ENCODE measurements at regions not wholly inside any gene's neighbourhood (a gene's known extent, or its start where the extent isn't known, plus 50 kb on each side); places are given as distances from the start of the nearest gene placed in this dataset.

- no peak for DNase-seq
- TF ChIP-seq, protein P1, sequence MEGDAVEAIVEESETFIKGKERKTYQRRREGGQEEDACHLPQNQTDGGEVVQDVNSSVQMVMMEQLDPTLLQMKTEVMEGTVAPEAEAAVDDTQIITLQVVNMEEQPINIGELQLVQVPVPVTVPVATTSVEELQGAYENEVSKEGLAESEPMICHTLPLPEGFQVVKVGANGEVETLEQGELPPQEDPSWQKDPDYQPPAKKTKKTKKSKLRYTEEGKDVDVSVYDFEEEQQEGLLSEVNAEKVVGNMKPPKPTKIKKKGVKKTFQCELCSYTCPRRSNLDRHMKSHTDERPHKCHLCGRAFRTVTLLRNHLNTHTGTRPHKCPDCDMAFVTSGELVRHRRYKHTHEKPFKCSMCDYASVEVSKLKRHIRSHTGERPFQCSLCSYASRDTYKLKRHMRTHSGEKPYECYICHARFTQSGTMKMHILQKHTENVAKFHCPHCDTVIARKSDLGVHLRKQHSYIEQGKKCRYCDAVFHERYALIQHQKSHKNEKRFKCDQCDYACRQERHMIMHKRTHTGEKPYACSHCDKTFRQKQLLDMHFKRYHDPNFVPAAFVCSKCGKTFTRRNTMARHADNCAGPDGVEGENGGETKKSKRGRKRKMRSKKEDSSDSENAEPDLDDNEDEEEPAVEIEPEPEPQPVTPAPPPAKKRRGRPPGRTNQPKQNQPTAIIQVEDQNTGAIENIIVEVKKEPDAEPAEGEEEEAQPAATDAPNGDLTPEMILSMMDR (IDR thresholded peaks at IDR 0.05; ENCODE audit: low read depth, low read length) = no peak
- H3K27ac ChIP-seq = no peak overlapping the region
- no peaks in the 10 kb centered on the region for H3K36me3 ChIP-seq
- no peaks in the 10 kb centered on the region for H3K27me3 ChIP-seq (ENCODE audit: insufficient read depth, low read depth, severe bottlenecking)
- H3K9me3 ChIP-seq (ENCODE audit: severe bottlenecking) = no peaks in the 10 kb centered on the region
- H3K4me3 ChIP-seq (ENCODE audit: low read depth, low read length) = no peak overlapping the region
These were observed 134.4 kb upstream of the SLC1A4 start for GRCh38 chr2:64854773-64855237.

DNA sequence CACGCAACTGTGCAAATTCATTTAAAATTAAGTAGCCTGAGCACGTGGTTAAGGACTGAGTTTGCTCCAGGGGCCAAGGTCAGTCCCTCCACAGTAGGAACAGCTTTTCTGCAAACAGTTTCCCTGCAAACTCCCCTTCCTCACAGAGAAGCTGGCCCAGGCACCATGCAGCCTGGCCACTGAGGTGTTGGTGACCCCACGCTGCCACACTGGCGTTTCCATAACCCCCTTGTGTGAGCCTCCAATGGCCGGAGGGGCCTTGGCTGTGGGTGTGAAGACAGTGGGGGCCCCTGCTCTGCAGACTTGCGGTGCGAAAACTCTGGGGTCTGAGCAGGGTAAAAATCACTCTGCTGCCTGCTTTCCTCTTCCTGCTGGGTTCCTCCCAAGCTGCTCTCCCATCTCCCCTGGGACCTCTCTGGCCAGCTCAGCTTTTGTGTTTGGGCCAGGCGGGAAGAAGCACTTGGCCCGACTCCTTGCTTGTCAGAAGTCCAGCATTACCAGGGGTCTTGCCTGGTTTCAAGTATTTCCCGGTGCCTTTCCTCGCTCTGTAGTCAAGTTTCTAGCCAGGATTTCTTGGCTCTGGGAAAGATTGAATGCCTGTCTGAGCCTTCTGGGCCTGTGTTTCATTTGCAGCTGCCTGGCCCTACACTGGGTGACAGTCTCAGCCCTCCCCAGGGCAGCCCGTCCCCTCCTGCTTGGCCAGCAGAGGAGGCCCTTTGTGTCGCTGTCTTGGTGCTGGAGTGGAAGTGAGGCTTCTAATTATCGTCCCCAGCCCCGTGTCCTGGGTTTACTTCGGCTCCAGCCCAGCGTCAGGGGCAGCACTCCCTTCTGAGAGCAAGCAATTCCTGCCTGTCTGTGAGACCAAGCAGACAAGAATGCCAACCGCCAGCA is 131.4 kb upstream of the SLC1A4 start:
- DNase-seq = peak; percentile 36
- Histone ChIP-seq H3K4me3 (ENCODE audit: low read depth, low read length) (no peak overlapping the region), H3K27me3 (ENCODE audit: insufficient read depth, low read depth, severe bottlenecking) (no peaks in the 10 kb centered on the region), H3K9me3 (ENCODE audit: severe bottlenecking) (peaks cover 5% of the 10 kb centered on the region), H3K36me3 (no peaks in the 10 kb centered on the region), H3K27ac (no peak overlapping the region)
- TF ChIP-seq, protein P1 (IDR thresholded peaks at IDR 0.05; ENCODE audit: low read depth, low read length) = peak; percentile 43

DNA sequence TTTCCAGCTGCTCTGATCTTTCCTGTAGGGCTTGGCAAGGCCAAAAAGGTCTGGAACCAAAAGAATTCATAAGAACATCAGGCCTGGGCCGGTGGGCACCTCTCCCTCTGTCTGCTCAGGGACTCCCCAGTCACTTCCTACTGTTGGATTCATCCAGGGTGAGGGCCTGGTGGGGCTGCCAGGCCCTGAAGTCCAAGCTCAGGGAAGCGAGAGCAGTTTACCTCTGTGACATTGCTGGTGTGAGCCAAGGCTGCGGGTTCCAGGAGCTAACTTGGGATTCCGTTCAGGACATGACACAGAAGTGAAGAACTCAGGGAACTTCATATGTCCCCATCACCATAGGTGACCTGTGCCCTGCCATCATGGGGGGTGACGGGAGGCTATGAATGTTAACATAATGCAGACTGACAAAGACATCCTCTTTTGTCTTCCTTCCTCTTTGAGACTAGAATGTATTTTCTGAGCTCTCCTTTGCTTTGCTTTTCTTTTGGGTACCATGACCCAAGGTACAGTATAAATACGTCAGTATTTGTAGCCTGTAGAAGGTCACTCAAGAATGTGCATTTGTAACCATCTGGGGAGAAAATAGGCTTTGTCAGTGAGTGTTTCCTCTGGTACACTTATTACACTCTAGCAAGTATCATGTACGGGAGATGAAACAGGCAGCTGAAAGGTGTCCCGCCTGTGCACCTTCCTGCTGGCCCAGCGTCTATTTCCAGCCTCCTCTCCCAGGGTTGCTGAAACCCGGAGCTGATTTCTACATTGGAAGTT is 130.5 kb upstream of the SLC1A4 start:
- no peaks in the 10 kb centered on the region for H3K36me3 ChIP-seq
- no peak overlapping the region for H3K4me3 ChIP-seq (ENCODE audit: low read depth, low read length)
- peaks cover 5% of the 10 kb centered on the region for H3K9me3 ChIP-seq (ENCODE audit: severe bottlenecking)
- DNase-seq = no peak
- no peak overlapping the region for H3K27ac ChIP-seq
- TF ChIP-seq, protein P1 (IDR thresholded peaks at IDR 0.05; ENCODE audit: low read depth, low read length) = no peak
- no peaks in the 10 kb centered on the region for H3K27me3 ChIP-seq (ENCODE audit: insufficient read depth, low read depth, severe bottlenecking)

DNA sequence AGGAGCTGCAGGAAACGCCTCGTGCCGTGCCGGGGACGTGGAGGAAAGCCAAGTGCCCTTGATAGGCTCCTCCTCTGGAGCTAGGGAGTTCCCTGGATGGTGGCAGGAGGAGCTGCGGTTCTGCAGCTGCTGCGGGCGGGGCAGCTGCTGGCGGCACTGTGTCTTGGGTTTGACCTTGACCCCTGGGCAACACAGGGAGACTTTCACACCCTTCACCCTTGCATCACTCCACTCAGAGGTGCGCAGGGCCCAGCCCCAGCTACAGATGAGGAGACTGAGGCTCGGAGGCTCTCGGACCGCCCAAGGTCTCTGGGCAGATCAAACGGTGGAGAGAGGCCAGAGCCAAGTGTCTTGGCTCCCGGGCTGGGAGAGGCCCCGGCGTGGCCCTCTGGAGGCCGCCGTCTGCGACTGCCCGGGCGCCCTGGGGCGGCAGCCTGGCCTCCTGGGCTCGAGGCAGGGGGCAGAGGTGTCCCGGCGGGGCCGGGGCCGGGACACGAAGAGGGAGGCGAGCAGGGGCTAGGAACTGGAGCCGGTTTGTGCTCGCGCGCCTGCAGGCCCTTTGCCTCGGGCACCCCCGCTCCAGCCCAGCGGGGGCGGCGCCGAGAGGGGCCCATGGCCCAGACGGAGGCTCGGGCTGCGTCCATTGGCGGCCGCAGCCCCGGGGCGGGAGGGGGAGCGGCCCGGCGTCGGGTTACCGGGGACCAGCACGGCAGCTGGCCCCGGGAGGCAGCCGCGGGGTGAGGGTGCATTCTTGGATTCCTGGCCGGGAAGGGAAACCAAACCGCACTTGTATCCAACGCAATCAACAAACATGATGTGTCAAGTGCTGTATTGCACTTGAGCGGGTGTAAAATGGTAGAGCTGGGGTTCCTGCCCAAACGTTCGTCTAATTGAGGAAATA is 129.6 kb upstream of the SLC1A4 start:
- no peaks in the 10 kb centered on the region for H3K36me3 ChIP-seq
- H3K4me3 ChIP-seq (ENCODE audit: low read depth, low read length) = no peak overlapping the region
- TF ChIP-seq, protein P1 (IDR thresholded peaks at IDR 0.05; ENCODE audit: low read depth, low read length) = 0 out of 2 replicates have a peak, but pooled peaks have one; percentile 25
- no peak overlapping the region for H3K27ac ChIP-seq
- H3K27me3 ChIP-seq (ENCODE audit: insufficient read depth, low read depth, severe bottlenecking) = no peaks in the 10 kb centered on the region
- no peak for DNase-seq
- H3K9me3 ChIP-seq (ENCODE audit: severe bottlenecking) = peaks cover 5% of the 10 kb centered on the region

DNA sequence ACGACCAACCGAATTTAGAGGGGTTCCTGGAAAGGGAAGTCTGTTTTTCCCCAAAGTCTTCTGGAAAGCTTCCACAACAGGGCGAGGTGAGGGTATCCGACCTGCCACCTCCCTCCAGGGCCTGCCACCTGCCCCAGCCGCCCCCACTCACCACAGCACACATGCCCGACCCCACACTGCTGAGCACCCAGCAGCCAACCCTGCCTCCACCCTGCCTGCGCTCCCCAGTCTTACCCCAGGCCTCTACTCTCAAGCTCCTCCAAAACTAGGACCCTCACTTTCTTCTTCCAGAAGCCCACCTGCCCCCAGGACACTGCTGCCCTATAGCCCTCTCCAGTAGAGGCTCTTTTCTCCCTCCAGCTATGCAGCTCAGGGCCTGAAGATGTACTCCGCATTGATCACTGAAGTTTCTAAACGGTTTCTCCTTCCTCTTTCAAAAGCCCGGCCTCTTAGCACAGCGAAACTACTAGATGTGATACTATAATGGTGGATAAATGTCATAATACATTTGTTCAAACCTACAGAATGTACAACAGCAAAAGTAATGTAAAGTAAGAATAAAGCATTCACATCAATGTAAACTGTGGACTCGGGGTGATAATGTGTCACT is 128.8 kb upstream of the SLC1A4 start:
- Histone ChIP-seq H3K4me3 (ENCODE audit: low read depth, low read length) (no peak overlapping the region), H3K27me3 (ENCODE audit: insufficient read depth, low read depth, severe bottlenecking) (no peaks in the 10 kb centered on the region), H3K9me3 (ENCODE audit: severe bottlenecking) (peaks cover 5% of the 10 kb centered on the region), H3K27ac (no peak overlapping the region), H3K36me3 (no peaks in the 10 kb centered on the region)
- DNase-seq = no peak
- TF ChIP-seq, protein P1 (IDR thresholded peaks at IDR 0.05; ENCODE audit: low read depth, low read length) = no peak

Data from WERI-Rb-1 (cell line).